ENCODE measurements at regions not wholly inside any gene's neighbourhood (a gene's known extent, or its start where the extent isn't known, plus 50 kb on each side); places are given as distances from the start of the nearest gene placed in this dataset.

DNA sequence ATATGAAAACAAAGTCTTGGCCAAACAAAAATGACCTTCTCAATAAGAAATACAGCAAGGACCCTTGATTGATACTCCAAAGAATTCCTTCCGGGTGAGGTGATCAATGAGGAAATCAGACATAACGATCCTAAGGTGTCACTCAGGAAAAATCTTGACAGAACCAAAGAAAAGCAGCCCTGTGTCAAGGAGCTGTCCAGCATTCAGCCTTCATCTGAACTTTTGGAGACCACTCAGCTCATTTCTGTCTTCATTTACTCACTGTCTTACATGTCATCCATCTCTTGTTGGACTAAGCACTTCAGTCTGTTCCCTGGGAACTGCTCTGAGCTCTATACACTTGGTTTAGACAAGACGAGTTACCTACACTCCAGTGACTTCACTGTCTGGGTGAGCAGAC is 179.9 kb downstream of the GRIN2B start:
- no TSS peak for BruUV-seq (replicated peaks)
- ChIA-PET CTCF (no interaction called here), POLR2A (ENCODE audit: unreplicated experiment) (no interaction called here)
- Histone ChIP-seq H3K9me1 (ENCODE audit: insufficient read depth, low read length) (no peaks in the 10 kb centered on the region), H3K4me1 (ENCODE audit: control insufficient read depth, insufficient read depth, low read length) (no peaks in the 10 kb centered on the region), H3K27ac (ENCODE audit: insufficient read depth, low read length) (no peak overlapping the region), H4K91ac (ENCODE audit: insufficient read depth, low read depth, low read length) (no peak overlapping the region), H3K9ac (ENCODE audit: low read depth, low read length) (no peak overlapping the region), H4K5ac (ENCODE audit: low read depth, low read length) (no peak overlapping the region), H2BK20ac (ENCODE audit: low read depth, low read length) (no peak overlapping the region), H3K56ac (ENCODE audit: extremely low read depth, insufficient read depth, low read length) (no peak overlapping the region), H4K20me1 (ENCODE audit: insufficient read depth, low read length) (no peaks in the 10 kb centered on the region), H3K23ac (ENCODE audit: low read depth, low read length) (no peak overlapping the region), H2BK5ac (ENCODE audit: low read depth, low read length, poor library complexity, severe bottlenecking) (no peak overlapping the region), H2AK9ac (replicated peaks; ENCODE audit: low read depth, low read length, poor library complexity) (no peak overlapping the region), H3K9me3 (ENCODE audit: control insufficient read depth, insufficient read depth, low read length) (no peaks in the 10 kb centered on the region), H2AK5ac (ENCODE audit: low read depth, low read length) (no peak overlapping the region), H3K27me3 (ENCODE audit: control insufficient read depth, insufficient read depth, low read length) (no peaks in the 10 kb centered on the region), H3K14ac (replicated peaks; ENCODE audit: low read depth, low read length) (no peak overlapping the region), H2BK15ac (ENCODE audit: low read depth, low read length) (no peak overlapping the region), H3K4me2 (ENCODE audit: low read depth, low read length) (no peak overlapping the region), H4K8ac (ENCODE audit: low read depth in 2 of 2, low read length in 2 of 2) (no peak overlapping the region), H3K79me1 (ENCODE audit: low read depth in 1 of 2, low read length in 2 of 2) (no peaks in the 10 kb centered on the region), H3K4ac (ENCODE audit: low read depth, low read length) (no peak overlapping the region), H3K18ac (ENCODE audit: low read depth, low read length) (no peak overlapping the region), H3K4me3 (ENCODE audit: insufficient read depth, low read depth, low read length) (no peak overlapping the region), H2AFZ (replicated peaks; ENCODE audit: low read length, poor library complexity) (no peak overlapping the region), H2BK120ac (ENCODE audit: low read depth, low read length) (no peak overlapping the region), H3K36me3 (ENCODE audit: control insufficient read depth, insufficient read depth, low read length) (no peaks in the 10 kb centered on the region)
- DNase-seq = no peak
- TF ChIP-seq RCOR1 (IDR thresholded peaks at IDR 0.05; ENCODE audit: insufficient replicate concordance, low read length) (no peak), MAFK (IDR thresholded peaks at IDR 0.05; ENCODE audit: low read depth, low read length) (no peak), SMC3 (IDR thresholded peaks at IDR 0.05; ENCODE audit: low read depth, low read length) (no peak), CEBPB (IDR thresholded peaks at IDR 0.05; ENCODE audit: low read depth, low read length) (no peak), FOS (IDR thresholded peaks at IDR 0.05; ENCODE audit: low read depth, low read length) (no peak), MXI1 (IDR thresholded peaks at IDR 0.05; ENCODE audit: borderline replicate concordance, low read depth, low read length) (no peak)
- TF ChIP-seq, protein P1, sequence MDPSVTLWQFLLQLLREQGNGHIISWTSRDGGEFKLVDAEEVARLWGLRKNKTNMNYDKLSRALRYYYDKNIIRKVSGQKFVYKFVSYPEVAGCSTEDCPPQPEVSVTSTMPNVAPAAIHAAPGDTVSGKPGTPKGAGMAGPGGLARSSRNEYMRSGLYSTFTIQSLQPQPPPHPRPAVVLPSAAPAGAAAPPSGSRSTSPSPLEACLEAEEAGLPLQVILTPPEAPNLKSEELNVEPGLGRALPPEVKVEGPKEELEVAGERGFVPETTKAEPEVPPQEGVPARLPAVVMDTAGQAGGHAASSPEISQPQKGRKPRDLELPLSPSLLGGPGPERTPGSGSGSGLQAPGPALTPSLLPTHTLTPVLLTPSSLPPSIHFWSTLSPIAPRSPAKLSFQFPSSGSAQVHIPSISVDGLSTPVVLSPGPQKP (IDR thresholded peaks at IDR 0.05; ENCODE audit: borderline replicate concordance, low read depth, low read length) = no peak
- intact Hi-C loops (cut with micrococcal nuclease) = no loop called here
- ATAC-seq (ENCODE audit: low read depth) = no peak
- in situ Hi-C loops (cut with MboI; ENCODE audit: low sequenced_read_pairs) = no loop called here
- dilution Hi-C loops (cut with HindIII; ENCODE audit: low sequenced_read_pairs, unreplicated experiment) = no loop called here
- WGBS, 2 experiments (ENCODE audit: extremely low coverage in 2 of 2, insufficient read length in 1 of 2) = 37% methylated on average over 2 of the region's 3 CpGs; no CpG with 5 or more reads in 1 of the 2 experiments

Data from IMR-90 (cell line).